ENCODE measurements at regions not wholly inside any gene's neighbourhood (a gene's known extent, or its start where the extent isn't known, plus 50 kb on each side); places are given as distances from the start of the nearest gene placed in this dataset.

DNA sequence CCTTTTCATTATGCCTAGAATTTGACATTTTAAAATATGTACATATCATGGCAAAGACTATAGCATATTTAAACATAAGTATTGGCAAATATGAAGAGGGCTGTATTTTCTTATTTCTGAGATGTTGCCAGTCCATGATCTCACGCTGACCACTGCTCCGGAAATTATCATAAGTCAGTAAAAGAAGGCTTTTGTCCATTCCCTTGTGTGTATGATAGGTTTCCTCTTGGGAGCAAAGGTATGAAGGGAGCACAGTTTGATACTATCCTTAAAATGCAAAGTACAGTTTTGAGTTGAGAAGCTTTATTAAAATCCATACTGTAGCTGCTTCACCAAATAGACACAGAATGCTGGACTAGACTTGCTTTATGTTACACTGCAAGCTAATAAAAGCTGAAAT is 52.6 kb upstream of the AGA start:
- TF ChIP-seq, protein P1, sequence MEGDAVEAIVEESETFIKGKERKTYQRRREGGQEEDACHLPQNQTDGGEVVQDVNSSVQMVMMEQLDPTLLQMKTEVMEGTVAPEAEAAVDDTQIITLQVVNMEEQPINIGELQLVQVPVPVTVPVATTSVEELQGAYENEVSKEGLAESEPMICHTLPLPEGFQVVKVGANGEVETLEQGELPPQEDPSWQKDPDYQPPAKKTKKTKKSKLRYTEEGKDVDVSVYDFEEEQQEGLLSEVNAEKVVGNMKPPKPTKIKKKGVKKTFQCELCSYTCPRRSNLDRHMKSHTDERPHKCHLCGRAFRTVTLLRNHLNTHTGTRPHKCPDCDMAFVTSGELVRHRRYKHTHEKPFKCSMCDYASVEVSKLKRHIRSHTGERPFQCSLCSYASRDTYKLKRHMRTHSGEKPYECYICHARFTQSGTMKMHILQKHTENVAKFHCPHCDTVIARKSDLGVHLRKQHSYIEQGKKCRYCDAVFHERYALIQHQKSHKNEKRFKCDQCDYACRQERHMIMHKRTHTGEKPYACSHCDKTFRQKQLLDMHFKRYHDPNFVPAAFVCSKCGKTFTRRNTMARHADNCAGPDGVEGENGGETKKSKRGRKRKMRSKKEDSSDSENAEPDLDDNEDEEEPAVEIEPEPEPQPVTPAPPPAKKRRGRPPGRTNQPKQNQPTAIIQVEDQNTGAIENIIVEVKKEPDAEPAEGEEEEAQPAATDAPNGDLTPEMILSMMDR (IDR thresholded peaks at IDR 0.05; ENCODE audit: insufficient read depth, low read depth, low read length), result no peak
- TF ChIP-seq EZH2 (IDR thresholded peaks at IDR 0.05; ENCODE audit: insufficient read depth, low read length), result no peak
